HG03565 (cell line): ENCODE measurements at regions not wholly inside any gene's neighbourhood (a gene's known extent, or its start where the extent isn't known, plus 50 kb on each side); places are given as distances from the start of the nearest gene placed in this dataset.

Source experiments
- ATAC-seq: cut with Tn5 transposase; IDR thresholded peaks from one replicate; pipeline ENCODE4 v1.9.1; 2021; ENCODE audit warnings: mild to moderate bottlenecking, moderate library complexity; ENCODE audit not compliant: unreplicated experiment

GRCh38 chr1:42035205-42035829 lies 116.6 kb upstream of the HIVEP3 start:
- peak; percentile 47 for ATAC-seq

GRCh38 chr1:42034426-42034825 lies 115.7 kb upstream of the HIVEP3 start:
- no peak for ATAC-seq

- no peak for ATAC-seq
Measured at GRCh38 chr1:42033629-42034028, 114.9 kb upstream of the HIVEP3 start.

- ATAC-seq, result no peak
Measured at GRCh38 chr1:42017730-42018129, 99.0 kb upstream of the HIVEP3 start.

- peak; percentile 61 for ATAC-seq
Measured at GRCh38 chr1:42017259-42017658, 98.5 kb upstream of the HIVEP3 start.

- no peak for ATAC-seq
Measured at GRCh38 chr1:42014823-42015222, 96.1 kb upstream of the HIVEP3 start.

GRCh38 chr1:42013881-42014470 lies 95.3 kb upstream of the HIVEP3 start:
- ATAC-seq, result no peak

GRCh38 chr1:42012852-42013251 lies 94.1 kb upstream of the HIVEP3 start:
- no peak for ATAC-seq

- no peak for ATAC-seq
Measured at GRCh38 chr1:42010381-42010780, 91.7 kb upstream of the HIVEP3 start.

- no peak for ATAC-seq
Measured at GRCh38 chr1:42008264-42008663, 89.5 kb upstream of the HIVEP3 start.

GRCh38 chr1:42006836-42007235 lies 88.1 kb upstream of the HIVEP3 start:
- ATAC-seq, result no peak

GRCh38 chr1:42006093-42006492 lies 87.4 kb upstream of the HIVEP3 start:
- ATAC-seq, result no peak

GRCh38 chr1:42005530-42005929 lies 86.8 kb upstream of the HIVEP3 start:
- no peak for ATAC-seq

- ATAC-seq, result no peak
Measured at GRCh38 chr1:42004860-42005259, 86.1 kb upstream of the HIVEP3 start.

- no peak for ATAC-seq
Measured at GRCh38 chr1:42004322-42004721, 85.6 kb upstream of the HIVEP3 start.

GRCh38 chr1:42003433-42003832 lies 84.7 kb upstream of the HIVEP3 start:
- no peak for ATAC-seq

GRCh38 chr1:42002220-42002619 lies 83.5 kb upstream of the HIVEP3 start:
- ATAC-seq, result no peak

GRCh38 chr1:42000766-42001165 lies 82.0 kb upstream of the HIVEP3 start:
- ATAC-seq, result no peak

- no peak for ATAC-seq
Measured at GRCh38 chr1:41999884-42000283, 81.2 kb upstream of the HIVEP3 start.

GRCh38 chr1:41998250-41998649 lies 79.5 kb upstream of the HIVEP3 start:
- no peak for ATAC-seq

GRCh38 chr1:41997153-41997552 lies 78.4 kb upstream of the HIVEP3 start:
- no peak for ATAC-seq

GRCh38 chr1:41995441-41996130 lies 76.9 kb upstream of the HIVEP3 start:
- no peak for ATAC-seq
